ENCODE measurements at regions not wholly inside any gene's neighbourhood (a gene's known extent, or its start where the extent isn't known, plus 50 kb on each side); places are given as distances from the start of the nearest gene placed in this dataset.
"Not testable (repeated sequence)": the region's sequence is repeated elsewhere in the genome, so short reads cannot be mapped to it uniquely, and the experiment has no call there.

DNA sequence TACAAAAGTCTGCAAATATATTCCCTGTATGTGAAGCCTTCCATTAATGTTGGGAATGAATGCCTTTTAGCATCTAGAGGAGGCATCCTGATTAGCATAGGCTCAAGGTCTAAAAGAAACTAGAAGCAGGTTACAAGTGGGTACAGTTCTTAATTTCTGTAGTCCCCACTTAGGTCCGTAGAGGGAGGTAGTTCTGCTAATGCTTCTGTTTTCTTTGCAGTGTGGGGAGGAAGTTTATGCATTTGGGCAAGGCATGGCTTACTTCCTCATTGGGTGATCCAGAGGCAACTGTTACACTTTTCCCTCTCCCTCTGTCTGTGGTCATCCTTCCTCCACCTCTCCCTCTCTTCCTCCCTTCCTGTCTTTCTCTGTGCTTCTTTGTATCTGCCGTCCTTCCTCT, 108.4 kb upstream of the ZKSCAN2 start:
- no peak for FAIRE-seq

DNA sequence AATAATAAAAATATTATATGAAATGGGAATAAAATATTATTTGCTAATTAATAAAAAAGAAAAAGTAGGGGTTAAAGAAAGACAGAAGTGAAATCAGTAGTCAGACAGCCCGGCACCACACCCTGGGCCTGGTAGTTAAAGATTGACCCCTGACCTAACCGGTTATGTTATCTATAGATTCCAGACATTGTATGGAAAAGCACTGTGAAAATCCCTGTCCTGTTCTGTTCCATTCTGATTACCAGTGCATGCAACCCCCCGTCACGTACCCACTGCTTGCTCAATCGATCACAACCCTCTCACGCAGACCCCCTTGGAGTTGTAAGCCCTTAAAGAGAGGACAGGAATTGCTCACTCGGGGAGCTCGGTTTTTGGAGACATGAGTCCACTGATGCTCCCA, 101.9 kb upstream of the ZKSCAN2 start:
- H3K36me3 ChIP-seq (ENCODE audit: control insufficient read depth in 2 of 2, extremely low read depth in 1 of 2, insufficient read depth in 2 of 2, low read length in 2 of 2); H3K4me1 ChIP-seq (ENCODE audit: control insufficient read depth, extremely low read depth, insufficient read depth, low read length); H3K9me1 ChIP-seq (ENCODE audit: control insufficient read depth, extremely low read depth, insufficient read depth, low read length); H3K27ac ChIP-seq (ENCODE audit: control insufficient read depth, insufficient read depth, low read length); H3K9me3 ChIP-seq (ENCODE audit: control insufficient read depth, low read depth, low read length); FAIRE-seq; DNase-seq (ENCODE audit: low read depth, low spot score); H2AFZ ChIP-seq (ENCODE audit: control insufficient read depth, low read length); H4K20me1 ChIP-seq (ENCODE audit: control insufficient read depth, extremely low read depth, insufficient read depth, low read length); H3K4me2 ChIP-seq (ENCODE audit: control insufficient read depth, extremely low read depth, insufficient read depth, low read depth, low read length); H3K9ac ChIP-seq (ENCODE audit: control insufficient read depth, extremely low read depth, insufficient read depth, low read length); H3K27me3 ChIP-seq (ENCODE audit: control insufficient read depth, extremely low read depth, insufficient read depth, low read length); H3K79me2 ChIP-seq (ENCODE audit: control insufficient read depth, insufficient read depth, low read length); H3K4me3 ChIP-seq (ENCODE audit: control insufficient read depth in 2 of 3, extremely low read depth in 1 of 3, insufficient read depth in 2 of 3, low read depth in 1 of 3, low read length in 3 of 3); dilution Hi-C loops (cut with MboI; ENCODE audit: extremely low pct_ligation_motif_present, low sequenced_read_pairs): not testable (repeated sequence)

More for the DNA sequence above, 108.4 kb upstream of the ZKSCAN2 start:
- no peaks in the 10 kb centered on the region for H3K4me1 ChIP-seq (ENCODE audit: control insufficient read depth, extremely low read depth, insufficient read depth, low read length)
- H3K27ac ChIP-seq (ENCODE audit: control insufficient read depth, insufficient read depth, low read length), result no peak overlapping the region
- H3K4me2 ChIP-seq (ENCODE audit: control insufficient read depth, extremely low read depth, insufficient read depth, low read depth, low read length), result no peak overlapping the region
- no peak overlapping the region for H2AFZ ChIP-seq (ENCODE audit: control insufficient read depth, low read length)
- no peak for DNase-seq (ENCODE audit: low read depth, low spot score)
- no peaks in the 10 kb centered on the region for H3K9me3 ChIP-seq (ENCODE audit: control insufficient read depth, low read depth, low read length)
- H3K9me1 ChIP-seq (ENCODE audit: control insufficient read depth, extremely low read depth, insufficient read depth, low read length), result no peaks in the 10 kb centered on the region
- no peak overlapping the region for H3K4me3 ChIP-seq (ENCODE audit: control insufficient read depth in 2 of 3, extremely low read depth in 1 of 3, insufficient read depth in 2 of 3, low read depth in 1 of 3, low read length in 3 of 3)
- dilution Hi-C loops (cut with MboI; ENCODE audit: extremely low pct_ligation_motif_present, low sequenced_read_pairs), result no loop called here
- no peaks in the 10 kb centered on the region for H3K79me2 ChIP-seq (ENCODE audit: control insufficient read depth, insufficient read depth, low read length)
- no peak overlapping the region for H3K9ac ChIP-seq (ENCODE audit: control insufficient read depth, extremely low read depth, insufficient read depth, low read length)
- H4K20me1 ChIP-seq (ENCODE audit: control insufficient read depth, extremely low read depth, insufficient read depth, low read length), result no peaks in the 10 kb centered on the region
- H3K27me3 ChIP-seq (ENCODE audit: control insufficient read depth, extremely low read depth, insufficient read depth, low read length), result no peaks in the 10 kb centered on the region
- no peak for TF ChIP-seq EZH2 (IDR thresholded peaks at IDR 0.05; ENCODE audit: low read length)
- TF ChIP-seq, protein P1, sequence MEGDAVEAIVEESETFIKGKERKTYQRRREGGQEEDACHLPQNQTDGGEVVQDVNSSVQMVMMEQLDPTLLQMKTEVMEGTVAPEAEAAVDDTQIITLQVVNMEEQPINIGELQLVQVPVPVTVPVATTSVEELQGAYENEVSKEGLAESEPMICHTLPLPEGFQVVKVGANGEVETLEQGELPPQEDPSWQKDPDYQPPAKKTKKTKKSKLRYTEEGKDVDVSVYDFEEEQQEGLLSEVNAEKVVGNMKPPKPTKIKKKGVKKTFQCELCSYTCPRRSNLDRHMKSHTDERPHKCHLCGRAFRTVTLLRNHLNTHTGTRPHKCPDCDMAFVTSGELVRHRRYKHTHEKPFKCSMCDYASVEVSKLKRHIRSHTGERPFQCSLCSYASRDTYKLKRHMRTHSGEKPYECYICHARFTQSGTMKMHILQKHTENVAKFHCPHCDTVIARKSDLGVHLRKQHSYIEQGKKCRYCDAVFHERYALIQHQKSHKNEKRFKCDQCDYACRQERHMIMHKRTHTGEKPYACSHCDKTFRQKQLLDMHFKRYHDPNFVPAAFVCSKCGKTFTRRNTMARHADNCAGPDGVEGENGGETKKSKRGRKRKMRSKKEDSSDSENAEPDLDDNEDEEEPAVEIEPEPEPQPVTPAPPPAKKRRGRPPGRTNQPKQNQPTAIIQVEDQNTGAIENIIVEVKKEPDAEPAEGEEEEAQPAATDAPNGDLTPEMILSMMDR (optimal IDR thresholded peaks at IDR 0.05 in 1 of 3, IDR thresholded peaks at IDR 0.05 in 1 of 3, conservative IDR thresholded peaks at IDR 0.05 in 1 of 3; ENCODE audit: extremely low read depth in 1 of 3, insufficient read depth in 2 of 3, low read length in 3 of 3), result no peak
- no peaks in the 10 kb centered on the region for H3K36me3 ChIP-seq (ENCODE audit: control insufficient read depth in 2 of 2, extremely low read depth in 1 of 2, insufficient read depth in 2 of 2, low read length in 2 of 2)

- TF ChIP-seq, protein P1 (optimal IDR thresholded peaks at IDR 0.05 in 1 of 3, IDR thresholded peaks at IDR 0.05 in 1 of 3, conservative IDR thresholded peaks at IDR 0.05 in 1 of 3; ENCODE audit: extremely low read depth in 1 of 3, insufficient read depth in 2 of 3, low read length in 3 of 3), result no peak
- TF ChIP-seq EZH2 (IDR thresholded peaks at IDR 0.05; ENCODE audit: low read length), result no peak
- Histone ChIP-seq H3K36me3 (ENCODE audit: control insufficient read depth in 2 of 2, extremely low read depth in 1 of 2, insufficient read depth in 2 of 2, low read length in 2 of 2) (no peaks in the 10 kb centered on the region), H2AFZ (ENCODE audit: control insufficient read depth, low read length) (no peak overlapping the region), H3K27me3 (ENCODE audit: control insufficient read depth, extremely low read depth, insufficient read depth, low read length) (no peaks in the 10 kb centered on the region), H3K9me3 (ENCODE audit: control insufficient read depth, low read depth, low read length) (no peaks in the 10 kb centered on the region), H3K4me1 (ENCODE audit: control insufficient read depth, extremely low read depth, insufficient read depth, low read length) (no peaks in the 10 kb centered on the region), H4K20me1 (ENCODE audit: control insufficient read depth, extremely low read depth, insufficient read depth, low read length) (no peaks in the 10 kb centered on the region), H3K9ac (ENCODE audit: control insufficient read depth, extremely low read depth, insufficient read depth, low read length) (no peak overlapping the region), H3K4me3 (ENCODE audit: control insufficient read depth in 2 of 3, extremely low read depth in 1 of 3, insufficient read depth in 2 of 3, low read depth in 1 of 3, low read length in 3 of 3) (no peak overlapping the region), H3K79me2 (ENCODE audit: control insufficient read depth, insufficient read depth, low read length) (no peaks in the 10 kb centered on the region), H3K9me1 (ENCODE audit: control insufficient read depth, extremely low read depth, insufficient read depth, low read length) (no peaks in the 10 kb centered on the region), H3K4me2 (ENCODE audit: control insufficient read depth, extremely low read depth, insufficient read depth, low read depth, low read length) (no peak overlapping the region), H3K27ac (ENCODE audit: control insufficient read depth, insufficient read depth, low read length) (no peak overlapping the region)
- no peak for DNase-seq (ENCODE audit: low read depth, low spot score)
- dilution Hi-C loops (cut with MboI; ENCODE audit: extremely low pct_ligation_motif_present, low sequenced_read_pairs), result no loop called here
- FAIRE-seq, result no peak
Observed at GRCh38 chr16:25344006-25344405, 86.4 kb upstream of the ZKSCAN2 start.

Measured in keratinocyte (primary cell).